ENCODE measurements at regions not wholly inside any gene's neighbourhood (a gene's known extent, or its start where the extent isn't known, plus 50 kb on each side); places are given as distances from the start of the nearest gene placed in this dataset.

GRCh38 chr20:40333591-40333990 is 355.4 kb downstream of the MAFB start:
- no peak for ATAC-seq
- Histone ChIP-seq H3K4me3 (no peak overlapping the region), H3K27me3 (no peaks in the 10 kb centered on the region), H3K36me3 (no peaks in the 10 kb centered on the region), H3K27ac (no peak overlapping the region), H3K9me3 (no peaks in the 10 kb centered on the region), H3K4me1 (no peaks in the 10 kb centered on the region)
- TF ChIP-seq CTCF (IDR thresholded peaks at IDR 0.05) (no peak), POLR2AphosphoS5 (IDR thresholded peaks at IDR 0.05) (no peak), POLR2A (IDR thresholded peaks at IDR 0.05) (no peak), EP300 (IDR thresholded peaks at IDR 0.05) (no peak)
- WGBS, 2 donors (ENCODE audit: low coverage in 1 of 2), result 100% methylated on average over 1 to 2 of the region's 2 CpGs

DNA sequence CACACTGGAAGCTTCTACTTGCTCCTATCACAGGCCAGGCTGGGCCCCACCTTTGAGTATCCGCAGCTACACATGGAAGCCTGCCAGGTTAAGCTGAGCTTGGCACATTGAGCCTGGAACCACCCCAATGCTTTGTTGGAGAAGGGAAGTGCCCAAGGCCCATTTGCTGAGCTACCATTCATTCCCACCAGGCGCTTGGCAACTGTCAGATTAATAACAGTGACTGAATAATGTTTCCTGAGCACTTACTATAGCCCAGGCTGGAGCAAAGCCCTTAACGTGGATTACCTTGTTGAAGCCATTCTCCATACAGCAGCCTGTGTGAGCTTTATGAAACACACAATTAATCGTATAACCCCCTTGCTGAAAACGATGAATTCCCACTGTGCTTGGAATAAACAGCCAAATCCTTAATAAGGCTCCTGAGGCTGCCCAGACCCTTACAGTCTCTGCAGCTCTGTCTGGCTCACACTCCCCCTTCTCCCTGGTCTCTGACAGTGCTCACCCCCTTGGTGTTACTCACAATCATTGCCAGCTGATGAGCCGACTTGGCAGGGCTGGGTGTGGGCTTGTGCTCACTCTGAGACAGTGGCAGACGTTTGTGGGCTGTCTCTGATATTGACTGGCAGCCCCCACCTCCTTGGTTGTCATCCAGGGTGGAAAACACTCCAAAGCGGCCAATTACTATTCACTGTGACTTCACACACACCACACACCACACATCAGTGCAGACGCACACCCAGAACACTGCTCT is 357.1 kb downstream of the MAFB start:
- no peak overlapping the region for H3K4me3 ChIP-seq
- H3K9me3 ChIP-seq, result no peaks in the 10 kb centered on the region
- 28 to 49% methylated on average over 4 to 9 of the region's 9 CpGs for WGBS, 2 donors (ENCODE audit: low coverage in 1 of 2)
- no peak for TF ChIP-seq EP300 (IDR thresholded peaks at IDR 0.05)
- TF ChIP-seq POLR2A (IDR thresholded peaks at IDR 0.05), result no peak
- no peak for TF ChIP-seq CTCF (IDR thresholded peaks at IDR 0.05)
- no peak for TF ChIP-seq POLR2AphosphoS5 (IDR thresholded peaks at IDR 0.05)
- no peaks in the 10 kb centered on the region for H3K36me3 ChIP-seq
- no peak for ATAC-seq
- H3K27me3 ChIP-seq, result no peaks in the 10 kb centered on the region
- no peaks in the 10 kb centered on the region for H3K4me1 ChIP-seq
- H3K27ac ChIP-seq, result no peak overlapping the region

DNA sequence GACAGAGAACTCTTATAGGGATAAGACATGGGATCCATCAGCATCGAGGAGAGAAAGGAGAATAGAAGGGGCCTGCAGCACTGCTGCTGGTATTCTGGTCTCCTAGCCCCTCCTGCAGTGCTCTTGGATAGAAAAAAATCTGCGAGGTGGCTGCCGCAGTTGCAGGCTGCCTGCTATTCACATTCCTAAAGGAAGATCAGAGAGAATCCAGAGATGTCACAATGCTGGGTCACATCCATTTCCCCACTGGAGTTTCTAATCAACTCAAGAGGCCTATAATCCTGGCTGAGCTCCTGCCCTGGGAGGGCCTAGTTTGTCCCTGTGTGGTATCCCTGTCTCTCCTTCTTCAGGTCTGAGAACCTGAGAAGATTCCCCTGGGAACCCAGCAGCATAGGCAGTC is 357.8 kb downstream of the MAFB start:
- no peak for ATAC-seq
- 83 to 100% methylated on average over 1 to 2 of the region's 3 CpGs for WGBS, 2 donors (ENCODE audit: low coverage in 1 of 2)

DNA sequence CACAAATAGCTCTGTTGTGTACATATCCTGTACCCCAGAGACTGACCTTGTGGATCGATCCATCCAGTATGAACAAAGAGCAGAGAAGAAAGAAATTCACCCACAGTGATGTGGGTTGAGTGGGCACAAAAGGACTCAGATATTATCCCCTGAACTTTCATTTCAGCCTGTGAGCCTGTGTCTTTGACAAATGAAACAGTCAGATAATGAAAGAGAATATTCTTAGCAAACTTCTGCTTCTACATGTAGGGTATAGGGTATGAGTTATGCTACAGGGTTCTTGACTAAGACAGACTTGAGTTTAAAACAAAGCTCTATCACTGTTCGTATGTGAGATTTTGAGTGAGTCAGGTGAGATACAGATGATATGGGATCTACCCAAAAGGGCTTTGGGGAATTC is 359.7 kb downstream of the MAFB start:
- Histone ChIP-seq H3K36me3 (no peaks in the 10 kb centered on the region), H3K9me3 (no peaks in the 10 kb centered on the region)

More for the DNA sequence above, 357.8 kb downstream of the MAFB start:
- H3K27me3 ChIP-seq, result no peaks in the 10 kb centered on the region
- H3K36me3 ChIP-seq, result no peaks in the 10 kb centered on the region
- H3K9me3 ChIP-seq, result no peaks in the 10 kb centered on the region
- H3K4me3 ChIP-seq, result no peak overlapping the region
- no peaks in the 10 kb centered on the region for H3K4me1 ChIP-seq
- TF ChIP-seq CTCF (IDR thresholded peaks at IDR 0.05) (no peak), EP300 (IDR thresholded peaks at IDR 0.05) (no peak), POLR2A (IDR thresholded peaks at IDR 0.05) (no peak), POLR2AphosphoS5 (IDR thresholded peaks at IDR 0.05) (no peak)
- H3K27ac ChIP-seq, result no peak overlapping the region

More for the DNA sequence above, 359.7 kb downstream of the MAFB start:
- TF ChIP-seq POLR2A (IDR thresholded peaks at IDR 0.05), result no peak
- no peak for TF ChIP-seq CTCF (IDR thresholded peaks at IDR 0.05)
- no peak for TF ChIP-seq EP300 (IDR thresholded peaks at IDR 0.05)
- no peak for TF ChIP-seq POLR2AphosphoS5 (IDR thresholded peaks at IDR 0.05)
- 80 to 91% methylated on average over 1 to 2 of the region's 2 CpGs for WGBS, 2 donors (ENCODE audit: low coverage in 1 of 2)
- Histone ChIP-seq H3K27ac (no peak overlapping the region), H3K27me3 (no peaks in the 10 kb centered on the region), H3K4me3 (no peak overlapping the region), H3K4me1 (no peaks in the 10 kb centered on the region)
- no peak for ATAC-seq
